HTR-8/SVneo (cell line): ENCODE measurements at regions not wholly inside any gene's neighbourhood (a gene's known extent, or its start where the extent isn't known, plus 50 kb on each side); places are given as distances from the start of the nearest gene placed in this dataset.

Source experiments
- DNase-seq: peaks from one replicate; pipeline ENCODE4 v3.0.0; 2011; ENCODE audit warnings: low spot score, mixed read lengths; ENCODE audit not compliant: insufficient read length
- FAIRE-seq: peaks from 2 replicates; lab custom pipeline; 2011; peaks lifted over from hg19 to GRCh38; lab: Jason Lieb, UNC

DNA sequence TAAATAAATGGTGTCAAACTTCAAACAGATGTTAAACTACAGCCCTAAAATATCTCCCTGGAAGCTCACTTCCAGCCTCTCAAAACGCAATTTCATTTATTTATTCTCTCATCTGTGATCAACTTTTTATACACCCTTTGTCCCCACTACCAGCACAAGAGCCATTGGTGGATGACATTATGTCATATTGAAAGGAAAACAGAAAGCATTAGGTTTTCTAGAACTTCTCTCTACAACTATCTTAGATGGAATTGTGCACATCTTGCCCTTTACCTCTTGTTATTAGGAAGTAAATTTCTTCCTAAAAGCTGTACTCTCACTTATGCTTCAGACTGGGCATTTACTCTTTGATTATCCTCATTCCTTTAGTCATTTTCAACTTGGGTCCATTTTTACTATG lies 771.2 kb upstream of the GJE1 start:
- no peak for FAIRE-seq

DNA sequence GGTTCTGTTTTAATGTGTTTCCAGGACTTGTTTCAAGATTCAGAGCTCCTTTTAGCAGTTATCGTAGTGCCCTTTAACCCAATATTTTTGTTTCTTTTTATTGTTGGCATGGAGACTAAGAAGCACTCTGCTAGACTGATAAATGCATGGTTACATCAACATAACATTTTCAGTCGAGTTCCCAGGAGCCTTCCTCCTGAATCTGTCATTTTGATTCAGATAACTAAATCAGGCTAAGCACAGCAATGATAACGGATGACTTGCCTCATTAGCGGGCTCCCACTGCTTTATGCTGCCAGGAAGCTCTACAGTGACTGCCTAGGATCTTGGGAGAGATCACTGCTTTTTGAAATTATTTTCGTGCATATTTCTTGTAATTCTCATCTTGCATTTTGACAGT lies 772.8 kb upstream of the GJE1 start:
- DNase-seq (no peak), FAIRE-seq (no peak)

More for the DNA sequence above, 771.2 kb upstream of the GJE1 start:
- DNase-seq, result no peak

DNA sequence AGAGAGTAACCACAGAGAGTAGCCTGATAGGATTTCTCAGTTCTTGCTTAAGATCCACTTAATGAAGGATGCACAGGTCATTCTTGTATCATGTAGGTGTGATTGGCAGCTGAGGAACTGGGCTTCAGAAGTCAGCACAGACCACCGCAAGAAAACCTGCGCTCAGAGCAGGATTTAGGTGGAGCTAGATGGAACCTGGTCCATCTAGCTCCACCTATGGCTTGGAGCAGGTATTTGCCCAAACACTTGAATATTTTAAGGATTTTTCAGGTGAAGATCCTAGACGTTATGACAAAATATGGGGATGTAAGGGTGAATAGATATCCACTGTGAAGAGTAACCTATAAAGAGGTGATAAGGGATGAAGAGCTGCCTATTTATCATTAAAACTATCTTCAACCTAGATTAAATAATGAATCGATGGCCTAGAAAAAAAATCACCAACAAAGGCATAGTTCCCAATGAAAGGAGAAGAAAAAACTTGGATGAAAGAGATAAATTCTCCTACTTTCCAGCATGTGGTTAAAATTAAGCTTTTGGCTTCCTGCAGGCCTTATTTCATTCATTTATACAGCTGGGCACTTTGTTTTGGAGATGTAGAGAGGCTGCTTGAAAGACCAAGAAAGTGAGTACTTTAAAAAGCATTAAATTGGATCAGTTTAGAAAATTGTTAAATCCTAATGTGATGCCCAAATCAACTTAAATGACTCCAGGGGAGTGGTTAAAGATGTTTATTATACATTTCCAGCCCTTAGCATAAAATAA lies 778.4 kb upstream of the GJE1 start:
- FAIRE-seq (no peak), DNase-seq (no peak)

DNA sequence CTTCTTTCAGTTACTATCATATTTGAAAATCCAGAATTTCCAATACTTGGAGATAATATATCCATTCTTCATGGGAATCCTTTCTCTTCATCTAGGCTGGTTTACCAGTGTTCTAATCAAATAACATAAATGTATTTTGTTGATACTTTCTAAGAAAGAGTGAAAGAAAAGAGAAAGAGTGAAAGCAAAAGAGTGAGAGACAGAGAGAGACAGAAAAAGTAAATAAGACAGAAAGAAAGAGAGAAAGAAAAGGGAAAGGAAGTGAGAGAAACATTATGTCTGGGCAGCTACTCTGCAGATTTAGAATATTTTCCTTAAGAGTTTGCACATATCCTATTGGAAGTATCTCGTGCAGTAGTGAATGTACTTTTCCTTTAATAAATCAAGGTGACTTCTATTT lies 781.0 kb upstream of the GJE1 start:
- FAIRE-seq (no peak), DNase-seq (no peak)

DNA sequence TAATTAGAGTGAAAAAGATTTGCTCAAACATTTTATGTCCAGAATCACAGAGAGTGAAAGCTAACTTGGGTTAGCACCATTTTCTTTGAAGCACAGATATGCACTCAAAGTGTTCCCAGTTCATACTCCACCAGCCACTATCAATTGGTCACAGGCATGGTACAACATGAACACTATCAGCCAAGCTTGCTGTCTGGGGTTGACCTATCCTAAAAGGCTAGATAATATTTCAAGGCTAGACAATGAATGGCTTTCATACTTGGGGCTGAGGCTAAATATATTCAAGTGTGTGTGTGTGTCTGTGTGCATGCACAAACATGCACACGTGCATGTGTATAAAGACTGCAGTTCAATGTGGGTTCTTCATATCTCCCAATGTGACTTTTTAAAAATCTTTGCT lies 783.0 kb upstream of the GJE1 start:
- no peak for DNase-seq
- no peak for FAIRE-seq

DNA sequence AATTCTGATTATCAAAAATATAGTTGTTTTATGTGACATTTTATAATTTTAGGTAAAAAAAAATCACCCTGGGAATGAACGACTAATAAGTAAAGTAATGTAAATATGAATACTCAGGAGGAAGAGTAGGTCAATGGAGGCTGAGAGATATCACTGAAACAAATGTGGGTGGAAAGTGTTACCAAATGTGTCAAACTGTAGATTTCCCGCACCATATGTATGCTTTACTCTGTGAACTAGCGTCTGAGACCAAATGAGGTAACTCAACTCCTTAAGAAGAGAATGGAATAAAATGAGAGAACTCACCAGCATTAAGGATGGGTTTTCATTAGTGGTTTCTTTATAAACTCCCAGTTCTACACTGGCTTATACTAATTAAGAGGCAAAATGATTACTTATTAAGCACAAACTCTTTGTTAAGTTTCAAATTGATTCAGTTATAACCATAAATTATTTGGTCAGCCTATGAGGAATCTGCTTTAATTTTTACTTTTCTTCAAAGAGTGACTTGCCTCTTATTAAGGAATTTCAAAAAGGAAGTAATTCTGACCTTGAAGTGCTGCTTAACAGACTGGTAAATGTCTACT lies 784.7 kb upstream of the GJE1 start:
- FAIRE-seq, result no peak
- DNase-seq, result no peak

DNA sequence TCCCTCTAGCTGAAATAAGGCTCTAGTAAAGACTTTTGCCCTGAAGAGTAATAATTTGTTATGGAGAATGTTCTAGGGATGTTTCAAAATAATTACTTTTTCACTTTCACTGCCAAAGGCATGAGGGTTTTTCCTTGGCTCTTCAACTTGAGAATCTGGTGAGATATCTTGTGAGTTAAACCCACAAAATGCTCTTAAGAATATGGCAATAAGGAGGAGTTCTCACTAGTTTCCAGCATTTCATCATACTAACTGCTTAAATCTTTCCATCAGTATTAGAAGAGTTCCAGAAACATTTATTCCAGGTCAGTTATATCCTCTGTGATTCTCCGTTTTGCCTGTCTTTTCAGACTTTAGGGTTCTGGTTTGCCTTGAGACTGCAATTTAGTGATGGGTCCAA lies 785.6 kb upstream of the GJE1 start:
- DNase-seq, result no peak
- no peak for FAIRE-seq

DNA sequence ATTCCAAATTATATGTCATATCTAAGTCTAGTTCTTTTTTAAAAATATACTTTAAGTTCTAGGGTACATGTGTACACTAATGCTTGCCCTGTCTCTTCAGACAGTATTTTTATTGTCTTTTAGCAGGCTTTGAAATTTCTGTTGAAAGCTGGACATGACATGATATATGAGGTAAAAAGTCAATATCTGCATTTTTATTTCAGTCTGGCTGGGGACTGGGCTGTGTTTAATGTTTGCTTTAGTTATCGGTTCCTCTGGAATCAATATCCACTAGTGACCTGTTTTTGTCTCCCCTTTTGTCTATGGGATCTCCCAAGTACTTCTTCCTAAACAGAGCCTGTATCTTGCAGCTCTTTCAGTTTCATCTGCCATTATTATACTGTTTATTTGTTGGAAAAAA lies 786.2 kb upstream of the GJE1 start:
- DNase-seq, result no peak
- FAIRE-seq, result no peak

DNA sequence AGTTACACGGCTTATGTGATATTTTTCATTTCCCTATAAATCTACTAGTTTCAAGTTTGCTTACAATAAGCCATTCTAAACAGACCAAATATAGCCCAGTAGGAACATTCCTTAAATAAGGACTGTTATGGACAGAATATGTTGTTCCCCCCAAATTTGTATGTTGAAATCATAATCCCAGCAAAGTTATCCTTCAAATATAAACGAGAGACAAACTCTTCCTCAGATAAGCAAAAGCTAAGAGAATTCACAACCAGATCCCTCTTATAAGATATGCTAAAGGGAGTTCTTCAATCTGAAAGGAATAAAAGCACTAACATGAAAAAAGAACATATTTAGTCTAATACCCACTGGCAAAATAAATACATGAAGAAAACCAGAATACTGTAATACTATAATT lies 795.5 kb upstream of the GJE1 start:
- DNase-seq, result no peak
- no peak for FAIRE-seq

DNA sequence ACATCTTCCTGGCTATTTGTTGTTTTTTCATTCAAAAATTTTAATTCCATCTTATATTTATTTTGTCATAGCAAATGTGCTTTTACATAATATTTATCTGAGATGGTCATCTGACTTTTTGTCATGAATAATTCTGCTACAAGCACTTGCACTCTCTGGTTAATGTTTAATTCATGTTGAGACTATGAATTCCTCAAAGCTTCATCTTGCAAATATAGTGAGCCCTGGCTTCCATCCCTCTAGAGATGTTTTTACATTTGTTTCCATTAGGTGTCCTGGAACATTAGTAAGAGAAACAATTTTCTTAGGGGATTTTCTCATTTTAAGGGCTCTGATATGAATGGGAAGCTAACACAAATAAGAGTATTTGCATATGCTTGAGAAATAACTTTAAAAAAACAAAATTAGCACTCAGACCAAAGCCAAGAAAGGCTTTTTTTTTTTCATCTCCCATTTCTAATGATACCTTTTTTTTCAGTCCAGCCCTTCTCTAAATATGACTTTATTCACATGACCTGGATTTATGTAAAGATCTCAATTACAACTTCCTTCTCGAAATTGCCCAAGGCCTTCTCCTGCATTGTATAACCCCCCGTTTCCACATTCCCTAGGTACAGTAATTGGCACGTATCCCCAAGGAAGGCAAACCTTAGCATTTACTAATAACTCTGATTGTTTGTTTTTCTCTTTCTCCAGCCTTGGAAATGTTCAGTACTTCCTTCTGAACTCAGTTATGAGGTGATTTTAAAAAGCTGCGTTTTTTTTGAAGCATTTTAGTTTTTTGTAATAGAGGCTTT lies 797.0 kb upstream of the GJE1 start:
- DNase-seq, result no peak
- no peak for FAIRE-seq

DNA sequence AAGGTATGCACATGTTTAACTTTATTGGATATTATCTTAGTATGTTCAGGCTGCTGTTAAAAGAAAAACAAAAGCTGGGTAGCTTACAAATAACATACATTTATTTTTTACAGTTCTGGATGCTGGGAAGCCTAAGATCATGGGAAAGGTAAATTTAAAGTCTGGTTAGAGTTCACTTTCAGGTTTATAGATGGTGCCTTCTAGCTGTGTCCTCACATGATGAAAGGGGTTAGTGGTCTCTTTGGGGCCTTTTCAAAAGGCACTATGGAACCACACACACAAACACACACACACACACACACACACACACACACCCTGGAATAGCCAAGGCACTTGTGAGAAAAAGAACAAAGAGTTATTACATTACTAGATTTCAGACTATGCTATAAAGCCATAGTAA lies 805.8 kb upstream of the GJE1 start:
- no peak for FAIRE-seq
- DNase-seq, result no peak

DNA sequence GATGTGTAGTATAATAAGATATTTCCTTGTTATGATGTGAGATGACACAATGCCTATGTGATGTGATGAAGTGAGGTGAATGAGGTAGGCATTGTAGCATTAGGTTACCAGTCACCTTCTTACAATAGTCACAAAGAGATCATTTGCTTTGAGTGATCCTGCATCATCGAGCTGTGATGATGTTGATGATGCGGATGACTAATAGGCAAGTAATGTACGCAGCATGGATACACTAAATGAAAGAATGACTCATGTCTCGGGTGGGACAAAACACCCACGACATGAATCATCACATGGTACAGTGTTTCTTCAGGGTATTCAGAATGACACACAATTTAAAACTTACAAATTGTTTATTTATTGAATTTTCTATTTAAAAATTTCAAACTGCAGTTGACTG lies 806.3 kb upstream of the GJE1 start:
- DNase-seq, result peak; percentile 41
- FAIRE-seq, result peak; percentile 92

DNA sequence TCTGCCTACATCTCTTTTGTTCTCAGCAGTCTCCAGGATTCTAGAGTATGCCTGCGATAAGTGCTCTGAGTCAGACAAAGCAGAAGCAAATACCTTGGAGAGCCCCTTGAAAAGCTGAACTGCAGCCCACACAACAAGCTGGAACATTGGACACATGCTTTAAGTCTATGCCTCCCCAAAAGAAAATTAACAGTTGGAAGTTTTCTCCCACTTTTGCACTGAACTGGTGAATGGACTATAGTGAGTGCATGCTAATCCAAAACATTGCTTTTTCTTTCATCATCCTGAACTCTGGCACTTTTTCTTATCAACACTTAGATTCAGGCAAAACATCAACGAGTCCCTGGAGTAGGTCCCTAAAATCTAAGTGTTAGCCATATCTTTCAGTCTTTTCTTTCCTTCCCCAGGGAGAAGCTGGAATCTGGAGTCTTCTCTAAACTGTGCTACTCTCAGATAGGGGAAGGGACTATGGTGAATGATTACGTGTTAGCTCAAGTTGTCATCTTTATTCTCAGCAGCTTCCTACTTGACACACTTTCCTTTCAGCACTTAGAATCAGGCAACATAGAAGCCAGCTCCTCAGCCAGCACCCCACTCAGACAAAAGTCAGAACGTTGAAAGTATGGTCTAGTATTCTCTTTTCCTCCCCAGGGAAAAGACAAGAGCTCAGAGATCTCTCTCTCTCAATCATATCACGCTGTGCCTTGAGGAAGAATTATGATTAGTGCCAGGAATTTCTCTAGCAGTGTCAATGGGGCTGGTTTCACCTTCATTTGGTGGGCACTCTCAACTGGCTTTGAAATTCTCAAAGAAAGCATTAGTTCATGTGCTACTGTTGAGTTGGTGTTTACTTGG lies 811.0 kb upstream of the GJE1 start:
- FAIRE-seq (no peak), DNase-seq (no peak)

DNA sequence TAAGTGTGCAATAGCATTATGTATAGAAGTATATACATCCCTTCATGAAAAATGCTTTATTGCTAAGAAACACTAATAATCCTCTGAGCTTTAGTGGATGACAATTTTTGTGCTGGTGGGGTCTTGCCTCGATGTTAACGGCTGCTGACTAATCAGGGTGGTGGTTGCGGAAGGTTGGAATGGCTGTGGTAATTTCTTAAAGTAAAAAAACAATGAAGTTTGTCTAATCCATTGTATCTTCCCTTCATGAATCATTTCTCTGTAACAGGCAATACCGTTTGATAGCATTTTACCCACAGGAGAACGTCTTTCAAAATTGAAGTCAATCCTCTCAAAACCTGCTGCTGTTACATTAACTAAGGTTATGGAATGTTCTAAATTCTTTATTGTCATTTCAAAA lies 816.5 kb upstream of the GJE1 start:
- no peak for FAIRE-seq
- DNase-seq, result no peak

DNA sequence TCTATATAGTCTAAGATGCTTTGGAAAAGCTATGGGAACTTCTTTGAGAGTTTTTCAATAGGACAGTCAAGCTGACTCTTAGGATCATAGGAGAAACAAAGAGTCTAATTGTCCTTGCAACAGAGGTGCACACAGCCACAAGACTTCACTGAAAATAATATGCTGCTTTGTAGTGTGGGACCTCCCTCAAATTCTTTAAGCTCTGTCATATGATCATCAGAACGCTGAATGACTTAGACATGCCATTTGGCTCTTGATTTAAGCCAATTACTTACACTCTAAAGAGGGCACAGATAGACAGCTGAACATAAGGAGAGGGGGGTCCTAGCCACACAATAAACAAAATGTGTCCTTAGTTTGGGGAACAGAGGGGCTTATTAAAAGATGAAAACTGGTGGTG lies 818.7 kb upstream of the GJE1 start:
- DNase-seq (no peak), FAIRE-seq (no peak)

DNA sequence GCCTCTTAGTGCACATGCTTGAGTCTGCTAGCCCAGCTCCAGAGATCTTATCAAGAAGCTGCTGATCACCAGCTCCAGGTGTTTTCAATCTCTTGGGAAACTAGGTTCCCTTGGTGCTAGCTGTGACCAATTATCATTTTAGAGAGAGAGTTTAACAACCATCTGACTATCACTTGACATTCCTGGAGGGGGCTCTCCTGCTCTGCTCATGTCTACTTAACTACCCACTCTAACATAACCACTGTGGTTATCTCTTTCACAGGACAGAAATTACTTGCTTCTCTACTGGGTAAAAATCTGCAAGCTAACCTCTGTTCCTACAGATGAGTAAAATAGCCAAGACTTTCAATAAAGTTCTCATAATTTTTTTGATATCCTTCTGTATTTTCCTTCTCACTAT lies 823.4 kb upstream of the GJE1 start:
- no peak for DNase-seq
- FAIRE-seq, result no peak

DNA sequence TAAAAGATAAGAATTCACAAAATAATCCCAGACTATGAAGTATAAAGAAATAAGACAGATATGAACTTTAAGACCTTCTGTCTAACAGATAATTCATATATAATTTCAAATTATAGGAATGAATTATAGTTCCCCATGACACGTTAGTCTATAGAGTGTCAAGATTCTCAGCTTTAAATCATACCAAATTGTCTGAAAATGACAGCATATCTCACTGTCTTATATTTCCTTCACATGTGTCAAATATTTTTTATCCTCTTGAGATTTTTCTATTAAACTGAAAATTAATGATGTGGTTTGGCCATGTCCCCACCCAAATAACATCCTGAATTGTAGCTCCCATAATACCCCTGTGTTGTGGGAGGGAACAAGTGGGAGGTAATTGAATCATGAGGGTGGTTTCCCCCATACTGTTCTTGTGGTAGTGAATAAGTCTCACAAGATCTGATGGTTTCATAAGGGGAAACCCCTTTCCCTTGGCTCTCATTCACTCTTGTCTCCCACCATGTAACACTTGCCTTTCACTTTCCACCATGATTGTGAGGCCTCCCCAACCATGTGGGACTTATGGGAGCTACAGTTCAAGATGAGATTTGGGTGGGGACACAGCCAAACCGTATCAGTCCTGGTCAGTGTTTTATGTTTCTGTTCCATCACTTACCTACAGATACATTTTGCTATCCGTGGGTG lies 825.3 kb upstream of the GJE1 start:
- DNase-seq (no peak), FAIRE-seq (no peak)

DNA sequence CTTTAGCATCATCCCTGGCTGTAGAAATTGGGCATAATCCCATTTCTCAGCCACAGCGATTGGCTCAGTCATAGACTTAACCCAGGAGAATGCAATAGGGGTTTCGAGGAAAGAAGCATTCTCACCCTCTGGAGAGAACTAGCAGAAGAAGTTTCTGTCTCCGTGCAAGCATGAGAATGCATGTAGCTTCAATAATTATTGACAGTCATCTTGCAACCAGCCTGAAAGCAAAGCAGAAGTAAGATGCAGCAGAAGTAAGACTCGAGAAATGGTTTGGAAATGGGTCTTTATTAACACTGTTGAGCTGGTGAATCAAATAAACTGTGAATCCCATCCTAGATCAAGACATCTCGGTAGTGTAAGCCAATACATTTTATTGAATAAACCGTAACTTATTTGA lies 828.8 kb upstream of the GJE1 start:
- FAIRE-seq (no peak), DNase-seq (no peak)

DNA sequence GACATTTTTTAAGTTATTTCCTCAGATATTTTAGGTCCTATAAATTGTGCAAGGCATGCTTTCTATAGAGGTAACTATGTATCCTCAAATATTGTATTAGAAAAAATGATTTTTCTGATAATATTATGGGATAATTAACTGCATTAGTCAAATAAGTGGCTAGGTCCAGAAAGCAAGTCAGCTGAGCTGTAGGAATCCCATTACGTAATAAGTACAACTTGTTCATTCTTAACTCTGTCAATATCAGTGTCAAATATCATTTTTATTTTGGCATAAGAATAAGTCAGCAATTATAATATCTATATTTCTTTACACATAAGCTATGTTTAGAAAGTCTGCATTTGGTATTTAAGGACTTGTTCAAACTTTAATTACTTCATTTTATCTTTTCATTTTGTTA lies 830.9 kb upstream of the GJE1 start:
- DNase-seq (no peak), FAIRE-seq (no peak)
